ENCODE measurements at regions not wholly inside any gene's neighbourhood (a gene's known extent, or its start where the extent isn't known, plus 50 kb on each side); places are given as distances from the start of the nearest gene placed in this dataset.

GRCh38 chr10:131805696-131806095 lies 95.1 kb upstream of the PPP2R2D start:
- 77 to 90% methylated on average over 3 to 4 of the region's 4 CpGs for WGBS, 2 donors (ENCODE audit: low coverage in 1 of 2)
- no peak for ATAC-seq
- no peak overlapping the region for H3K4me3 ChIP-seq
- TF ChIP-seq CTCF (IDR thresholded peaks at IDR 0.05) = no peak
- TF ChIP-seq POLR2A (IDR thresholded peaks at IDR 0.05) = no peak
- no peak for TF ChIP-seq POLR2AphosphoS5 (IDR thresholded peaks at IDR 0.05)
- no peak for TF ChIP-seq EP300 (IDR thresholded peaks at IDR 0.05)
- H3K27me3 ChIP-seq = peaks cover 24% of the 10 kb centered on the region
- no peaks in the 10 kb centered on the region for H3K9me3 ChIP-seq
- H3K4me1 ChIP-seq = no peaks in the 10 kb centered on the region
- H3K36me3 ChIP-seq = no peaks in the 10 kb centered on the region
- no peak overlapping the region for H3K27ac ChIP-seq

- no peak for ATAC-seq
- Histone ChIP-seq H3K4me1 (no peaks in the 10 kb centered on the region), H3K4me3 (no peak overlapping the region), H3K36me3 (no peaks in the 10 kb centered on the region), H3K9me3 (no peaks in the 10 kb centered on the region), H3K27me3 (peaks cover 29% of the 10 kb centered on the region), H3K27ac (no peak overlapping the region)
- TF ChIP-seq CTCF (IDR thresholded peaks at IDR 0.05) = no peak
- TF ChIP-seq POLR2A (IDR thresholded peaks at IDR 0.05) = no peak
- TF ChIP-seq EP300 (IDR thresholded peaks at IDR 0.05) = no peak
- TF ChIP-seq POLR2AphosphoS5 (IDR thresholded peaks at IDR 0.05) = no peak
- WGBS, 2 donors (ENCODE audit: low coverage in 1 of 2) = no CpG with 5 or more reads among the region's 10 CpGs
Observed at GRCh38 chr10:131806146-131806545, 94.7 kb upstream of the PPP2R2D start.

GRCh38 chr10:131806646-131807317 lies 94.0 kb upstream of the PPP2R2D start:
- Histone ChIP-seq H3K36me3 (no peaks in the 10 kb centered on the region), H3K4me3 (no peak overlapping the region), H3K27ac (no peak overlapping the region), H3K4me1 (no peaks in the 10 kb centered on the region), H3K27me3 (peaks cover 35% of the 10 kb centered on the region), H3K9me3 (no peaks in the 10 kb centered on the region)
- no peak for ATAC-seq
- WGBS, 2 donors (ENCODE audit: low coverage in 1 of 2) = 59 to 60% methylated on average over 1 to 11 of the region's 24 CpGs
- TF ChIP-seq POLR2AphosphoS5 (IDR thresholded peaks at IDR 0.05) = no peak
- TF ChIP-seq POLR2A (IDR thresholded peaks at IDR 0.05) = no peak
- no peak for TF ChIP-seq EP300 (IDR thresholded peaks at IDR 0.05)
- no peak for TF ChIP-seq CTCF (IDR thresholded peaks at IDR 0.05)

- H3K4me1 ChIP-seq = no peaks in the 10 kb centered on the region
- H3K27me3 ChIP-seq = peaks cover 46% of the 10 kb centered on the region
- WGBS, 2 donors (ENCODE audit: low coverage in 1 of 2) = 40 to 67% methylated on average over 4 to 7 of the region's 10 CpGs
- no peaks in the 10 kb centered on the region for H3K36me3 ChIP-seq
- no peak for ATAC-seq
- no peak overlapping the region for H3K27ac ChIP-seq
- no peak for TF ChIP-seq EP300 (IDR thresholded peaks at IDR 0.05)
- no peak for TF ChIP-seq POLR2AphosphoS5 (IDR thresholded peaks at IDR 0.05)
- no peak for TF ChIP-seq CTCF (IDR thresholded peaks at IDR 0.05)
- no peak for TF ChIP-seq POLR2A (IDR thresholded peaks at IDR 0.05)
- H3K4me3 ChIP-seq = no peak overlapping the region
- H3K9me3 ChIP-seq = no peaks in the 10 kb centered on the region
Observed at GRCh38 chr10:131808370-131808930, 92.4 kb upstream of the PPP2R2D start.

Measured in gastroesophageal sphincter (tissue), 4 donors.